Hepatocyte (in vitro differentiated cells): ENCODE measurements at regions not wholly inside any gene's neighbourhood (a gene's known extent, or its start where the extent isn't known, plus 50 kb on each side); places are given as distances from the start of the nearest gene placed in this dataset.

Experiments used
- CTCF ChIP-seq: fragments of 200-600 bp; sonication (generic); IDR thresholded peaks from 2 replicates; pipeline ENCODE4 v1.5.1; 2016; ENCODE audit warnings: antibody characterized with exemption, mild to moderate bottlenecking; ENCODE audit not compliant: poor library complexity
- EZH2 ChIP-seq: fragments of 200-600 bp; sonication (generic); IDR thresholded peaks from 2 replicates; pipeline ENCODE4 v1.6.1; 2016; ENCODE audit warnings: antibody characterized with exemption, mild to moderate bottlenecking, borderline replicate concordance
- EZH2phosphoT487 ChIP-seq: fragments of 200-600 bp; sonication (generic); IDR thresholded peaks from one replicate; pipeline ENCODE4 v1.6.1; 2018; ENCODE audit warnings: antibody characterized with exemption, mild to moderate bottlenecking, low read depth, moderate library complexity; ENCODE audit not compliant: unreplicated experiment, severe bottlenecking

- TF ChIP-seq CTCF: no peak
- TF ChIP-seq EZH2: no peak
- TF ChIP-seq EZH2phosphoT487: no peak
Measured at GRCh38 chr6:143570147-143570853, 58.8 kb upstream of the FUCA2 start.
